H9 (cell line): ENCODE measurements at regions not wholly inside any gene's neighbourhood (a gene's known extent, or its start where the extent isn't known, plus 50 kb on each side); places are given as distances from the start of the nearest gene placed in this dataset.

Source experiments
- DNase-seq: peaks from one replicate; pipeline ENCODE4 v3.0.0-alpha.2; 2017
- H2AFZ ChIP-seq: one replicate; pipeline ENCODE4 v1.6.1; 2013; ENCODE audit warnings: mild to moderate bottlenecking, low read length, control low read depth, moderate library complexity
- H2AK5ac ChIP-seq: 2 replicates; pipeline ENCODE4 v1.6.1; 2013; ENCODE audit warnings: low read length, control low read depth, mixed read lengths; ENCODE audit not compliant: insufficient read length
- H2BK120ac ChIP-seq: one replicate; pipeline ENCODE4 v1.6.1; 2013; ENCODE audit warnings: low read depth, mild to moderate bottlenecking, low read length, control low read depth, inconsistent platforms; ENCODE audit not compliant: poor library complexity, severe bottlenecking
- H2BK12ac ChIP-seq: 2 replicates; pipeline ENCODE4 v1.6.1; 2013; ENCODE audit warnings: low read length, control low read depth, mixed read lengths, low read depth; ENCODE audit not compliant: insufficient read length
- H2BK15ac ChIP-seq: 2 replicates; pipeline ENCODE4 v1.6.1; 2013; ENCODE audit warnings: low read depth, low read length, control low read depth
- H2BK20ac ChIP-seq: one replicate; pipeline ENCODE4 v1.6.1; 2013; ENCODE audit warnings: low read depth, mild to moderate bottlenecking, low read length, control low read depth, inconsistent platforms; ENCODE audit not compliant: poor library complexity, severe bottlenecking
- H2BK5ac ChIP-seq: 2 replicates; pipeline ENCODE4 v1.6.1; 2013; ENCODE audit warnings: low read length, control low read depth, mixed read lengths; ENCODE audit not compliant: insufficient read length
- H3K14ac ChIP-seq: 2 replicates; pipeline ENCODE4 v1.6.1; 2013; ENCODE audit warnings: low read length, control low read depth; ENCODE audit not compliant: insufficient read depth
- H3K18ac ChIP-seq: 2 replicates; pipeline ENCODE4 v1.6.1; 2013; ENCODE audit warnings: low read depth, mild to moderate bottlenecking, mixed read lengths, low read length, control low read depth; ENCODE audit not compliant: insufficient read length
- H3K23ac ChIP-seq: 2 replicates; pipeline ENCODE4 v1.6.1; 2013; ENCODE audit warnings: low read length, control low read depth, mixed read lengths, low read depth; ENCODE audit not compliant: insufficient read length
- H3K23me2 ChIP-seq: 2 replicates; pipeline ENCODE4 v1.6.1; 2013; ENCODE audit warnings: low read depth, mild to moderate bottlenecking, mixed read lengths, low read length, control low read depth; ENCODE audit not compliant: insufficient read length, poor library complexity, severe bottlenecking
- H3K27ac ChIP-seq: 2 replicates; pipeline ENCODE4 v1.5.1; 2013; ENCODE audit warnings: low read length, control low read depth, mixed read lengths, low read depth; ENCODE audit not compliant: insufficient read length
- H3K27me3 ChIP-seq: 2 replicates; pipeline ENCODE4 v1.6.1; 2013; ENCODE audit warnings: low read length, control low read depth, inconsistent platforms; ENCODE audit not compliant: insufficient read depth
- H3K4ac ChIP-seq: 2 replicates; pipeline ENCODE4 v1.6.1; 2013; ENCODE audit warnings: low read depth, mild to moderate bottlenecking, control low read depth, inconsistent platforms, low read length, moderate library complexity
- H3K4me1 ChIP-seq: 2 replicates; pipeline ENCODE4 v1.6.1; 2013; ENCODE audit warnings: low read length, control low read depth, inconsistent platforms; ENCODE audit not compliant: insufficient read depth
- H3K4me2 ChIP-seq: 2 replicates; pipeline ENCODE4 v1.6.1; 2013; ENCODE audit warnings: low read length, control low read depth, mixed read lengths; ENCODE audit not compliant: insufficient read length, insufficient read depth
- H3K56ac ChIP-seq: 2 replicates; pipeline ENCODE4 v1.6.1; 2013; ENCODE audit warnings: low read depth, mild to moderate bottlenecking, mixed read lengths, low read length, control low read depth; ENCODE audit not compliant: insufficient read length
- H3K79me1 ChIP-seq: 2 replicates; pipeline ENCODE4 v1.6.1; 2013; ENCODE audit warnings: low read depth, mild to moderate bottlenecking, moderate library complexity, low read length, control low read depth, inconsistent platforms; ENCODE audit not compliant: insufficient read depth, poor library complexity, severe bottlenecking
- H3K79me2 ChIP-seq: 2 replicates; pipeline ENCODE4 v1.6.1; 2013; ENCODE audit warnings: low read length, control low read depth, inconsistent platforms; ENCODE audit not compliant: insufficient read depth
- H3K9ac ChIP-seq: 2 replicates; pipeline ENCODE4 v1.6.1; 2013; ENCODE audit warnings: low read length, control low read depth, mixed read lengths; ENCODE audit not compliant: insufficient read length; ENCODE audit errors: extremely low read depth
- H3K9me3 ChIP-seq: one replicate; pipeline ENCODE4 v1.6.1; 2013; ENCODE audit warnings: low read depth, low read length, inconsistent platforms; ENCODE audit not compliant: control insufficient read depth
- H3T11ph ChIP-seq: one replicate; pipeline ENCODE4 v1.6.1; 2013; ENCODE audit warnings: mild to moderate bottlenecking, low read length, control low read depth, inconsistent platforms
- H4K20me1 ChIP-seq: one replicate; pipeline ENCODE4 v1.6.1; 2013; ENCODE audit not compliant: control insufficient read depth, insufficient read length, insufficient read depth
- H4K5ac ChIP-seq: 2 replicates; pipeline ENCODE4 v1.6.1; 2013; ENCODE audit warnings: low read depth, mild to moderate bottlenecking, mixed read lengths, low read length, control low read depth; ENCODE audit not compliant: insufficient read length
- H4K8ac ChIP-seq: replicated peaks from 2 replicates; pipeline ENCODE4 v1.6.1; 2013; ENCODE audit warnings: low read length, control low read depth, mixed read lengths, low read depth; ENCODE audit not compliant: insufficient read length
- H4K91ac ChIP-seq: 2 replicates; pipeline ENCODE4 v1.6.1; 2013; ENCODE audit warnings: low read depth, mild to moderate bottlenecking, moderate library complexity, mixed read lengths, low read length, control low read depth; ENCODE audit not compliant: insufficient read length
- H3K27ac Mint-ChIP-seq, 3 experiments: 2 replicates in 2 of 3; 3 replicates in 1 of 3; pipeline ENCODE4 v1.8.0; 2020 to 2021; ENCODE audit warnings: mixed read lengths in 3 of 3, mild to moderate bottlenecking in 1 of 3, moderate library complexity in 1 of 3
- H3K27me3 Mint-ChIP-seq: 2 replicates; pipeline ENCODE4 v1.8.0; 2021; ENCODE audit warnings: low read depth, mild to moderate bottlenecking, moderate library complexity, mixed read lengths
- H3K36me3 Mint-ChIP-seq, 3 experiments: 2 replicates in 2 of 3; 3 replicates in 1 of 3; pipeline ENCODE4 v1.8.0; 2020 to 2021; ENCODE audit warnings: low read depth in 3 of 3, mixed read lengths in 3 of 3; ENCODE audit not compliant: insufficient read depth in 1 of 3
- H3K4me1 Mint-ChIP-seq, 2 experiments: 2 replicates each; pipeline ENCODE4 v1.8.0; 2020; ENCODE audit warnings: mixed read lengths in 2 of 2
- H3K4me3 Mint-ChIP-seq, 2 experiments: 2 replicates in 1 of 2; 3 replicates in 1 of 2; pipeline ENCODE4 v1.8.0; 2020 to 2021; ENCODE audit warnings: mild to moderate bottlenecking in 2 of 2, mixed read lengths in 2 of 2, moderate library complexity in 1 of 2
- H3K9me3 Mint-ChIP-seq, 2 experiments: 2 replicates in 1 of 2; 3 replicates in 1 of 2; pipeline ENCODE4 v1.8.0; 2020; ENCODE audit warnings: mild to moderate bottlenecking in 2 of 2, mixed read lengths in 2 of 2, moderate library complexity in 1 of 2
- WGBS: extraction: QIAGEN DNeasy Blood & Tissue Kit; methylation state at CpG from one replicate; pipeline ENCODE4 v1.1.7; 2013; ENCODE audit warnings: missing lambda C conversion rate, low lambda C conversion rate, mixed read lengths; ENCODE audit not compliant: insufficient read length; ENCODE audit errors: extremely low coverage; 5-methylcytosine and 5-hydroxymethylcytosine counted together
- TF ChIP-seq, protein P1 (sequence below): fragments of 200-600 bp; sonication (generic); conservative IDR thresholded peaks from 3 replicates; pipeline ENCODE4 v1.8.0; 2021; ENCODE audit warnings: antibody characterized with exemption, mild to moderate bottlenecking

GRCh38 chrX:125503769-125504168, 184.1 kb downstream of the TEX13C start:
- WGBS = no CpG with 5 or more reads among the region's 2 CpGs
- no peak overlapping the region for H3K4me3 Mint-ChIP-seq
- H3K9ac ChIP-seq = no peak overlapping the region
- H2AFZ ChIP-seq = no peak overlapping the region
- H3K9me3 Mint-ChIP-seq = peaks cover 6 to 20% of the 10 kb centered on the region in 2 experiments; a peak in 4 of 5 replicates
- H4K8ac ChIP-seq = no peak overlapping the region
- no peaks in the 10 kb centered on the region for H3K27me3 Mint-ChIP-seq
- H3K18ac ChIP-seq = no peak overlapping the region
- H3K27me3 ChIP-seq = no peaks in the 10 kb centered on the region
- H3K4me2 ChIP-seq = no peak overlapping the region
- no peaks in the 10 kb centered on the region for H3K79me2 ChIP-seq
- H2BK5ac ChIP-seq = no peak overlapping the region
- TF ChIP-seq, protein P1, sequence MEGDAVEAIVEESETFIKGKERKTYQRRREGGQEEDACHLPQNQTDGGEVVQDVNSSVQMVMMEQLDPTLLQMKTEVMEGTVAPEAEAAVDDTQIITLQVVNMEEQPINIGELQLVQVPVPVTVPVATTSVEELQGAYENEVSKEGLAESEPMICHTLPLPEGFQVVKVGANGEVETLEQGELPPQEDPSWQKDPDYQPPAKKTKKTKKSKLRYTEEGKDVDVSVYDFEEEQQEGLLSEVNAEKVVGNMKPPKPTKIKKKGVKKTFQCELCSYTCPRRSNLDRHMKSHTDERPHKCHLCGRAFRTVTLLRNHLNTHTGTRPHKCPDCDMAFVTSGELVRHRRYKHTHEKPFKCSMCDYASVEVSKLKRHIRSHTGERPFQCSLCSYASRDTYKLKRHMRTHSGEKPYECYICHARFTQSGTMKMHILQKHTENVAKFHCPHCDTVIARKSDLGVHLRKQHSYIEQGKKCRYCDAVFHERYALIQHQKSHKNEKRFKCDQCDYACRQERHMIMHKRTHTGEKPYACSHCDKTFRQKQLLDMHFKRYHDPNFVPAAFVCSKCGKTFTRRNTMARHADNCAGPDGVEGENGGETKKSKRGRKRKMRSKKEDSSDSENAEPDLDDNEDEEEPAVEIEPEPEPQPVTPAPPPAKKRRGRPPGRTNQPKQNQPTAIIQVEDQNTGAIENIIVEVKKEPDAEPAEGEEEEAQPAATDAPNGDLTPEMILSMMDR = peak; percentile 19; the same call in 1 of the 3 replicates
- no peak overlapping the region for H3K56ac ChIP-seq
- no peaks in the 10 kb centered on the region for H3K9me3 ChIP-seq
- H2BK120ac ChIP-seq = no peak overlapping the region
- H3K27ac Mint-ChIP-seq = no peak overlapping the region
- no peak overlapping the region for H4K5ac ChIP-seq
- no peak overlapping the region for H2BK20ac ChIP-seq
- H2AK5ac ChIP-seq = no peak overlapping the region
- no peak overlapping the region for H3K27ac ChIP-seq
- H3K36me3 Mint-ChIP-seq = peaks cover 0 to 2% (median 0%) of the 10 kb centered on the region in 3 experiments; a peak in 1 of 7 replicates
- no peaks in the 10 kb centered on the region for H3K4me1 Mint-ChIP-seq
- H3T11ph ChIP-seq = no peak overlapping the region
- H4K20me1 ChIP-seq = no peaks in the 10 kb centered on the region
- H3K4ac ChIP-seq = no peak overlapping the region
- H4K91ac ChIP-seq = no peak overlapping the region
- no peak overlapping the region for H2BK15ac ChIP-seq
- no peaks in the 10 kb centered on the region for H3K4me1 ChIP-seq
- H3K23me2 ChIP-seq = no peaks in the 10 kb centered on the region
- no peak for DNase-seq
- no peak overlapping the region for H3K23ac ChIP-seq
- H3K79me1 ChIP-seq = no peaks in the 10 kb centered on the region
- H3K14ac ChIP-seq = no peak overlapping the region
- no peak overlapping the region for H2BK12ac ChIP-seq
